Liver (tissue), 8 donors: ENCODE measurements at regions not wholly inside any gene's neighbourhood (a gene's known extent, or its start where the extent isn't known, plus 50 kb on each side); places are given as distances from the start of the nearest gene placed in this dataset.

Experiments
- DNase-seq: peaks from one replicate; pipeline ENCODE4 v3.0.0-alpha.2; 2017; ENCODE audit warnings: low spot score
- H3K27ac ChIP-seq, 2 donors: one replicate each; pipeline ENCODE4 v1.7.0; 2013; ENCODE audit warnings: inconsistent platforms in 2 of 2, low read length in 2 of 2, control low read depth in 1 of 2, low read depth in 1 of 2, mild to moderate bottlenecking in 1 of 2
- H3K27me3 ChIP-seq, 4 donors: one replicate each; pipeline versions ENCODE4 v1.6.1 to v1.7.0; 2013; ENCODE audit warnings: low read length in 3 of 4, inconsistent platforms in 1 of 4, mild to moderate bottlenecking in 1 of 4, moderate library complexity in 1 of 4; ENCODE audit not compliant: control insufficient read depth in 4 of 4, insufficient read depth in 4 of 4
- H3K36me3 ChIP-seq, 4 donors: one replicate each; pipeline versions ENCODE4 v1.6.1 to v1.7.0; 2013; ENCODE audit warnings: low read length in 3 of 4, mild to moderate bottlenecking in 3 of 4, low read depth in 1 of 4, moderate library complexity in 1 of 4; ENCODE audit not compliant: control insufficient read depth in 4 of 4, insufficient read depth in 3 of 4
- H3K4me1 ChIP-seq, 4 donors: one replicate each; pipeline versions ENCODE4 v1.6.1 to v1.7.0; 2013; ENCODE audit warnings: low read length in 3 of 4, mild to moderate bottlenecking in 3 of 4, moderate library complexity in 1 of 4; ENCODE audit not compliant: control insufficient read depth in 4 of 4, insufficient read depth in 4 of 4
- H3K4me3 ChIP-seq, 3 donors: one replicate each; pipeline versions ENCODE4 v1.6.1 to v1.7.0; 2013; ENCODE audit warnings: low read length in 3 of 3, control low read depth in 1 of 3, low read depth in 1 of 3, mild to moderate bottlenecking in 1 of 3
- H3K9ac ChIP-seq, 2 donors: one replicate each; pipeline ENCODE4 v1.7.0; 2013; ENCODE audit warnings: low read length in 2 of 2, mild to moderate bottlenecking in 2 of 2, moderate library complexity in 2 of 2, control low read depth in 1 of 2, low read depth in 1 of 2
- H3K9me3 ChIP-seq, 4 donors: one replicate each; pipeline versions ENCODE4 v1.6.1 to v1.7.0; 2013; ENCODE audit warnings: low read length in 3 of 4; ENCODE audit not compliant: control insufficient read depth in 4 of 4
- ATF3 ChIP-seq: IDR thresholded peaks from 2 replicates; pipeline ENCODE4 v1.6.1; 2016; ENCODE audit warnings: antibody characterized with exemption
- CTCF ChIP-seq: fragments of 150-350 bp; IDR thresholded peaks from 2 replicates; pipeline ENCODE4 v1.5.1; 2017; ENCODE audit warnings: improper control_type of control experiment, low read depth, low read length; ENCODE audit not compliant: missing input control
- EGR1 ChIP-seq, 2 donors: IDR thresholded peaks; 2 replicates each; pipeline ENCODE4 v1.6.1; 2016 to 2018; ENCODE audit warnings: antibody characterized with exemption in 2 of 2, low read depth in 2 of 2
- FOXA1 ChIP-seq: IDR thresholded peaks from 2 replicates; pipeline ENCODE4 v1.6.1; 2016; ENCODE audit warnings: antibody characterized with exemption
- FOXA2 ChIP-seq: IDR thresholded peaks from 2 replicates; pipeline ENCODE4 v1.6.1; 2016; ENCODE audit warnings: antibody characterized with exemption
- GABPA ChIP-seq, 2 donors: IDR thresholded peaks in 1 of 2; conservative IDR thresholded peaks in 1 of 2; 2 replicates each; pipeline ENCODE4 v1.6.1; 2016; ENCODE audit warnings: antibody characterized with exemption in 2 of 2, mild to moderate bottlenecking in 1 of 2, moderate library complexity in 1 of 2
- HNF4A ChIP-seq, 2 donors: conservative IDR thresholded peaks; 2 replicates each; pipeline ENCODE4 v1.6.1; 2016; ENCODE audit warnings: antibody characterized with exemption in 2 of 2, mild to moderate bottlenecking in 2 of 2
- JUND ChIP-seq, 2 donors: IDR thresholded peaks; 2 replicates each; pipeline ENCODE4 v1.6.1; 2016; ENCODE audit warnings: antibody characterized with exemption in 2 of 2
- MAX ChIP-seq: IDR thresholded peaks from 2 replicates; pipeline ENCODE4 v1.6.1; 2016; ENCODE audit warnings: antibody characterized with exemption
- RAD21 ChIP-seq, 2 donors: IDR thresholded peaks; 2 replicates each; pipeline ENCODE4 v1.6.1; 2016; ENCODE audit warnings: antibody characterized with exemption in 2 of 2, mild to moderate bottlenecking in 2 of 2
- REST ChIP-seq: IDR thresholded peaks from 2 replicates; pipeline ENCODE4 v1.6.1; 2016; ENCODE audit warnings: antibody characterized with exemption, mild to moderate bottlenecking
- RXRA ChIP-seq, 2 donors: IDR thresholded peaks; 2 replicates each; pipeline ENCODE4 v1.6.1; 2017 to 2018; ENCODE audit warnings: antibody characterized with exemption in 2 of 2, mild to moderate bottlenecking in 1 of 2
- SP1 ChIP-seq: IDR thresholded peaks from 2 replicates; pipeline ENCODE4 v1.6.1; 2018; ENCODE audit warnings: antibody characterized with exemption, mild to moderate bottlenecking
- TAF1 ChIP-seq: conservative IDR thresholded peaks from 2 replicates; pipeline ENCODE4 v1.6.1; 2016; ENCODE audit warnings: antibody characterized with exemption, mild to moderate bottlenecking
- ZBTB33 ChIP-seq: IDR thresholded peaks from 2 replicates; pipeline ENCODE4 v1.6.1; 2016; ENCODE audit warnings: antibody characterized with exemption
- WGBS: extraction: QIAGEN DNeasy Blood & Tissue Kit; methylation state at CpG from one replicate; pipeline ENCODE4 v1.1.7; 2013; 5-methylcytosine and 5-hydroxymethylcytosine counted together
- donor health status: healthy.
- donor health status: healthy.
- donor health status: healthy.
- donor health status: healthy.
- donor health status: healthy.

- Histone ChIP-seq H3K27ac (no peak overlapping the region), H3K4me1 (no peaks in the 10 kb centered on the region), H3K4me3 (no peak overlapping the region), H3K9me3 (no peaks in the 10 kb centered on the region), H3K9ac (no peak overlapping the region), H3K27me3 (no peaks in the 10 kb centered on the region), H3K36me3 (no peaks in the 10 kb centered on the region)
- WGBS = 80% methylated on average over 3 of the region's 3 CpGs
- no peak for DNase-seq
- TF ChIP-seq GABPA (IDR thresholded peaks at IDR 0.05 in 1 of 2, conservative IDR thresholded peaks at IDR 0.05 in 1 of 2) (no peak), ZBTB33 (no peak), RXRA (IDR thresholded peaks at IDR 0.05) (no peak), JUND (IDR thresholded peaks at IDR 0.05) (no peak), HNF4A (conservative IDR thresholded peaks at IDR 0.05) (no peak), EGR1 (IDR thresholded peaks at IDR 0.05; ENCODE audit: low read depth in 2 of 2) (no peak), FOXA1 (no peak), TAF1 (no peak), REST (no peak), SP1 (no peak), CTCF (no peak), FOXA2 (no peak)
Observed at GRCh38 chr11:11215944-11216343, 137.1 kb downstream of the CSNK2A3 start.

GRCh38 chr11:11215058-11215815 is 137.8 kb downstream of the CSNK2A3 start:
- 80% methylated on average over 5 of the region's 5 CpGs for WGBS
- H3K27ac ChIP-seq = no peak overlapping the region
- TF ChIP-seq RAD21 (IDR thresholded peaks at IDR 0.05) (no peak), HNF4A (conservative IDR thresholded peaks at IDR 0.05) (no peak), REST (no peak), FOXA1 (no peak), ATF3 (no peak), CTCF (no peak), MAX (no peak), TAF1 (no peak), EGR1 (IDR thresholded peaks at IDR 0.05; ENCODE audit: low read depth in 2 of 2) (no peak)

More at GRCh38 chr11:11215058-11215815, 137.8 kb downstream of the CSNK2A3 start:
- no peak for DNase-seq
- no peaks in the 10 kb centered on the region for H3K27me3 ChIP-seq
- no peaks in the 10 kb centered on the region for H3K36me3 ChIP-seq
- no peak overlapping the region for H3K4me3 ChIP-seq
- no peak overlapping the region for H3K9ac ChIP-seq
- no peaks in the 10 kb centered on the region for H3K4me1 ChIP-seq
- no peaks in the 10 kb centered on the region for H3K9me3 ChIP-seq
